ENCODE measurements at regions not wholly inside any gene's neighbourhood (a gene's known extent, or its start where the extent isn't known, plus 50 kb on each side); places are given as distances from the start of the nearest gene placed in this dataset.

- Mint-ChIP-seq H3K4me3 (ENCODE audit: unreplicated experiment) (no peak overlapping the region), H3K36me3 (ENCODE audit: insufficient read depth, unreplicated experiment) (no peaks in the 10 kb centered on the region), H3K27ac (ENCODE audit: low read depth, unreplicated experiment) (no peak overlapping the region), H3K27me3 (ENCODE audit: insufficient read depth, unreplicated experiment) (no peaks in the 10 kb centered on the region), H3K9me3 (ENCODE audit: unreplicated experiment) (no peaks in the 10 kb centered on the region), H3K4me1 (ENCODE audit: insufficient read depth, unreplicated experiment) (no peaks in the 10 kb centered on the region)
- DNase-seq (ENCODE audit: unreplicated experiment): no peak
- CTCF ChIA-PET: interaction anchor here (1.0 kb wide), 1 partner anchor 238 kb away, joined by 3 read pairs; no protein-coding TSS in a partner anchor
- POLR2A ChIA-PET: no interaction called here
- no peak for TF ChIP-seq CTCF (IDR thresholded peaks at IDR 0.05; ENCODE audit: unreplicated experiment)
- BruUV-seq (replicated peaks): no TSS peak
- intact Hi-C loops (cut with micrococcal nuclease): no loop called here
Measured at GRCh38 chr13:99894105-99894839, 77.3 kb downstream of the ZIC5 start.

- H3K4me3 Mint-ChIP-seq (ENCODE audit: unreplicated experiment): no peak overlapping the region
- intact Hi-C loops (cut with micrococcal nuclease): no loop called here
- no peaks in the 10 kb centered on the region for H3K4me1 Mint-ChIP-seq (ENCODE audit: insufficient read depth, unreplicated experiment)
- no peaks in the 10 kb centered on the region for H3K9me3 Mint-ChIP-seq (ENCODE audit: unreplicated experiment)
- no peak for DNase-seq (ENCODE audit: unreplicated experiment)
- CTCF ChIA-PET: interaction anchor here (1.0 kb wide), 1 partner anchor 237 kb away, joined by 3 read pairs; no protein-coding TSS in a partner anchor
- POLR2A ChIA-PET: no interaction called here
- no peaks in the 10 kb centered on the region for H3K36me3 Mint-ChIP-seq (ENCODE audit: insufficient read depth, unreplicated experiment)
- no peak for TF ChIP-seq CTCF (IDR thresholded peaks at IDR 0.05; ENCODE audit: unreplicated experiment)
- no peaks in the 10 kb centered on the region for H3K27me3 Mint-ChIP-seq (ENCODE audit: insufficient read depth, unreplicated experiment)
- BruUV-seq (replicated peaks): no TSS peak
- H3K27ac Mint-ChIP-seq (ENCODE audit: low read depth, unreplicated experiment): no peak overlapping the region
Measured at GRCh38 chr13:99893567-99893966, 78.0 kb downstream of the ZIC5 start.

GRCh38 chr13:99892866-99893504, 78.6 kb downstream of the ZIC5 start:
- DNase-seq (ENCODE audit: unreplicated experiment): no peak
- intact Hi-C loops (cut with micrococcal nuclease): no loop called here
- BruUV-seq (replicated peaks): no TSS peak
- POLR2A ChIA-PET: no interaction called here
- no peak overlapping the region for H3K4me3 Mint-ChIP-seq (ENCODE audit: unreplicated experiment)
- no peak overlapping the region for H3K27ac Mint-ChIP-seq (ENCODE audit: low read depth, unreplicated experiment)
- TF ChIP-seq CTCF (IDR thresholded peaks at IDR 0.05; ENCODE audit: unreplicated experiment): no peak
- no peaks in the 10 kb centered on the region for H3K27me3 Mint-ChIP-seq (ENCODE audit: insufficient read depth, unreplicated experiment)
- CTCF ChIA-PET: interaction anchor here (0.6 to 1.0 kb wide), 2 partner anchors 18 to 23 kb away, joined by 3 to 4 read pairs; no protein-coding TSS in a partner anchor
- no peaks in the 10 kb centered on the region for H3K9me3 Mint-ChIP-seq (ENCODE audit: unreplicated experiment)
- no peaks in the 10 kb centered on the region for H3K36me3 Mint-ChIP-seq (ENCODE audit: insufficient read depth, unreplicated experiment)
- no peaks in the 10 kb centered on the region for H3K4me1 Mint-ChIP-seq (ENCODE audit: insufficient read depth, unreplicated experiment)

- no peaks in the 10 kb centered on the region for H3K27me3 Mint-ChIP-seq (ENCODE audit: insufficient read depth, unreplicated experiment)
- no peaks in the 10 kb centered on the region for H3K36me3 Mint-ChIP-seq (ENCODE audit: insufficient read depth, unreplicated experiment)
- DNase-seq (ENCODE audit: unreplicated experiment): no peak
- no peaks in the 10 kb centered on the region for H3K4me1 Mint-ChIP-seq (ENCODE audit: insufficient read depth, unreplicated experiment)
- ChIA-PET POLR2A (interaction anchor here (0.8 kb wide), 1 partner anchor 16 kb away, joined by 4 read pairs; no protein-coding TSS in a partner anchor), CTCF (interaction anchor here (0.6 to 1.0 kb wide), 2 partner anchors 17 to 24 kb away, joined by 3 to 4 read pairs; no protein-coding TSS in a partner anchor)
- H3K27ac Mint-ChIP-seq (ENCODE audit: low read depth, unreplicated experiment): no peak overlapping the region
- intact Hi-C loops (cut with micrococcal nuclease): no loop called here
- no peaks in the 10 kb centered on the region for H3K9me3 Mint-ChIP-seq (ENCODE audit: unreplicated experiment)
- no peak overlapping the region for H3K4me3 Mint-ChIP-seq (ENCODE audit: unreplicated experiment)
- BruUV-seq (replicated peaks): no TSS peak
- no peak for TF ChIP-seq CTCF (IDR thresholded peaks at IDR 0.05; ENCODE audit: unreplicated experiment)
Measured at GRCh38 chr13:99892196-99892613, 79.4 kb downstream of the ZIC5 start.

Data from MCF 10A (cell line).